GM23338 (cell line): ENCODE measurements at regions not wholly inside any gene's neighbourhood (a gene's known extent, or its start where the extent isn't known, plus 50 kb on each side); places are given as distances from the start of the nearest gene placed in this dataset.

ENCODE experiments used
- ATAC-seq: fragments of 200-7000 bp; cut with Tn5 transposase; 3 replicates; pipeline ENCODE4 v1.9.1; 2020
- DNase-seq: peaks from one replicate; pipeline ENCODE4 v3.0.0-alpha.2; 2015; ENCODE audit warnings: low spot score
- H2AFZ ChIP-seq: fragments of 200-600 bp; sonication (generic); 2 replicates; pipeline ENCODE4 v1.8.0; 2016; ENCODE audit warnings: antibody characterized with exemption, mild to moderate bottlenecking, moderate library complexity
- H3F3A ChIP-seq: fragments of 200-600 bp; sonication (generic); replicated peaks from 2 replicates; pipeline ENCODE4 v1.8.0; 2017; ENCODE audit warnings: antibody characterized with exemption, mixed run types, low read depth
- H3K27ac ChIP-seq: fragments of 200-600 bp; sonication (generic); 2 replicates; pipeline ENCODE4 v1.6.1; 2016; ENCODE audit warnings: low read depth
- H3K27me3 ChIP-seq: fragments of 200-600 bp; sonication (generic); 2 replicates; pipeline ENCODE4 v1.8.0; 2016; ENCODE audit warnings: mild to moderate bottlenecking, mixed run types, moderate library complexity; ENCODE audit not compliant: insufficient read depth
- H3K36me3 ChIP-seq: fragments of 200-600 bp; sonication (generic); 2 replicates; pipeline ENCODE4 v1.8.0; 2016; ENCODE audit warnings: mild to moderate bottlenecking; ENCODE audit not compliant: insufficient read depth
- H3K4me1 ChIP-seq: fragments of 200-600 bp; sonication (generic); 2 replicates; pipeline ENCODE4 v1.8.0; 2016; ENCODE audit warnings: mild to moderate bottlenecking, moderate library complexity; ENCODE audit not compliant: insufficient read depth
- H3K4me2 ChIP-seq: fragments of 200-600 bp; sonication (generic); 2 replicates; pipeline ENCODE4 v1.7.1; 2017; ENCODE audit warnings: mixed run types
- H3K4me3 ChIP-seq: fragments of 200-600 bp; sonication (generic); 2 replicates; pipeline ENCODE4 v1.6.1; 2016; ENCODE audit warnings: mixed run types
- H3K79me2 ChIP-seq: fragments of 200-600 bp; sonication (generic); replicated peaks from 2 replicates; pipeline ENCODE4 v1.8.0; 2017; ENCODE audit warnings: mild to moderate bottlenecking; ENCODE audit not compliant: insufficient read depth
- H3K9me2 ChIP-seq: fragments of 200-600 bp; sonication (generic); 2 replicates; pipeline ENCODE4 v1.8.0; 2017; ENCODE audit not compliant: insufficient read depth
- H4K20me1 ChIP-seq: fragments of 200-600 bp; sonication (generic); replicated peaks from 2 replicates; pipeline ENCODE4 v1.8.0; 2017; ENCODE audit warnings: mild to moderate bottlenecking; ENCODE audit not compliant: insufficient read depth
- H3K27ac Mint-ChIP-seq: 2 replicates; pipeline ENCODE4 v1.8.0; 2020; ENCODE audit warnings: inconsistent platforms, mild to moderate bottlenecking, moderate library complexity, mixed read lengths
- H3K27me3 Mint-ChIP-seq: 3 replicates; pipeline ENCODE4 v1.8.0; 2022; ENCODE audit warnings: low read depth, mild to moderate bottlenecking, moderate library complexity, mixed read lengths, inconsistent platforms; ENCODE audit not compliant: insufficient read depth, poor library complexity
- H3K36me3 Mint-ChIP-seq: 3 replicates; pipeline ENCODE4 v1.8.0; 2021; ENCODE audit warnings: low read depth, mild to moderate bottlenecking, inconsistent platforms, moderate library complexity, mixed read lengths
- H3K4me1 Mint-ChIP-seq: 3 replicates; pipeline ENCODE4 v1.8.0; 2020; ENCODE audit warnings: mild to moderate bottlenecking, inconsistent platforms, mixed read lengths
- H3K4me3 Mint-ChIP-seq: 3 replicates; pipeline ENCODE4 v1.8.0; 2021; ENCODE audit warnings: moderate library complexity, mild to moderate bottlenecking, inconsistent platforms, mixed read lengths
- H3K9me3 Mint-ChIP-seq: 3 replicates; pipeline ENCODE4 v1.8.0; 2020; ENCODE audit warnings: moderate library complexity, mild to moderate bottlenecking, inconsistent platforms, mixed read lengths
- CREB1 ChIP-seq: fragments of 250-450 bp; sonication (Bioruptor Pico); IDR thresholded peaks from 2 replicates; pipeline ENCODE4 v1.5.0; 2020; ENCODE audit warnings: low read depth, mild to moderate bottlenecking, moderate library complexity
- CTCF ChIP-seq, 2 experiments: fragments of 200-600 bp in 1 of 2; sonication (generic) in 1 of 2; conservative IDR thresholded peaks; 2 replicates each; pipeline versions ENCODE4 v1.5.1 to v1.6.1; 2016 to 2017; ENCODE audit warnings: antibody characterized with exemption in 2 of 2, low read depth in 2 of 2, mild to moderate bottlenecking in 2 of 2, moderate library complexity in 1 of 2
- ETS1 ChIP-seq: IDR thresholded peaks from 2 replicates; pipeline ENCODE4 v1.6.1; 2016; ENCODE audit warnings: antibody characterized with exemption
- EZH2 ChIP-seq: fragments of 200-600 bp; sonication (generic); IDR thresholded peaks from one replicate; pipeline ENCODE4 v1.8.0; 2017; ENCODE audit warnings: antibody characterized with exemption, mild to moderate bottlenecking, low read depth; ENCODE audit not compliant: unreplicated experiment
- JUNB ChIP-seq: IDR thresholded peaks from one replicate; pipeline ENCODE4 v1.6.1; 2016; ENCODE audit warnings: antibody characterized with exemption; ENCODE audit not compliant: unreplicated experiment
- NANOG ChIP-seq: IDR thresholded peaks from 2 replicates; pipeline ENCODE4 v1.6.1; 2016; ENCODE audit warnings: antibody characterized with exemption, borderline replicate concordance
- POLR2AphosphoS5 ChIP-seq: IDR thresholded peaks from 2 replicates; pipeline ENCODE4 v1.6.1; 2016; ENCODE audit warnings: antibody characterized with exemption, low read depth
- REST ChIP-seq: IDR thresholded peaks from one replicate; pipeline ENCODE4 v1.6.1; 2018; ENCODE audit warnings: antibody characterized with exemption; ENCODE audit not compliant: unreplicated experiment
- STAT1 ChIP-seq: IDR thresholded peaks from one replicate; pipeline ENCODE4 v1.6.1; 2016; ENCODE audit warnings: antibody characterized with exemption; ENCODE audit not compliant: unreplicated experiment
- ZNF114 ChIP-seq: fragments of 250-450 bp; sonication (Bioruptor Pico); IDR thresholded peaks from 2 replicates; pipeline ENCODE4 v1.5.0; 2020; ENCODE audit warnings: mild to moderate bottlenecking, moderate library complexity
- ZNF331 ChIP-seq: fragments of 250-450 bp; sonication (Bioruptor Pico); IDR thresholded peaks from 2 replicates; pipeline ENCODE4 v1.5.0; 2020; ENCODE audit warnings: low read depth, mild to moderate bottlenecking, moderate library complexity
- ZNF462 ChIP-seq: fragments of 250-450 bp; sonication (Bioruptor Pico); IDR thresholded peaks from 2 replicates; pipeline ENCODE4 v1.5.0; 2020; ENCODE audit warnings: mild to moderate bottlenecking, moderate library complexity

GRCh38 chr6:91268941-91269340 lies 682.1 kb upstream of the MAP3K7 start:
- H3K4me3 ChIP-seq: no peak overlapping the region
- no peaks in the 10 kb centered on the region for H4K20me1 ChIP-seq
- TF ChIP-seq CREB1 (no peak), POLR2AphosphoS5 (no peak), NANOG (no peak), STAT1 (no peak), ZNF114 (no peak), ZNF331 (no peak), EZH2 (no peak), ETS1 (no peak), ZNF462 (no peak), REST (no peak), JUNB (no peak), CTCF (conservative IDR thresholded peaks at IDR 0.05; ENCODE audit: low read depth in 2 of 2) (no peak)
- H3F3A ChIP-seq: no peaks in the 10 kb centered on the region
- Mint-ChIP-seq H3K27ac (no peak overlapping the region), H3K4me1 (0 out of 3 replicates have a peak, but pooled peaks cover 3% of the 10 kb centered on the region), H3K4me3 (no peak overlapping the region), H3K36me3 (peaks cover 9% of the 10 kb centered on the region; the same call in 1 of the 3 replicates), H3K27me3 (no peaks in the 10 kb centered on the region), H3K9me3 (peaks cover 11% of the 10 kb centered on the region; the same call in 2 of the 3 replicates)
- DNase-seq (no peak), ATAC-seq (no peak)
- no peaks in the 10 kb centered on the region for H3K36me3 ChIP-seq
- H3K4me1 ChIP-seq: no peaks in the 10 kb centered on the region
- H3K4me2 ChIP-seq: no peak overlapping the region
- H3K9me2 ChIP-seq: no peaks in the 10 kb centered on the region
- no peaks in the 10 kb centered on the region for H3K27me3 ChIP-seq
- H3K27ac ChIP-seq: no peak overlapping the region
- no peak overlapping the region for H2AFZ ChIP-seq
- no peaks in the 10 kb centered on the region for H3K79me2 ChIP-seq
